ENCODE measurements at regions not wholly inside any gene's neighbourhood (a gene's known extent, or its start where the extent isn't known, plus 50 kb on each side); places are given as distances from the start of the nearest gene placed in this dataset.

GRCh38 chr16:85315866-85316265 is 203.6 kb upstream of the CIBAR2 start:
- no peak for DNase-seq

- peak; percentile 76 for DNase-seq
Measured at GRCh38 chr16:85316321-85316919, 204.1 kb upstream of the CIBAR2 start.

- DNase-seq = no peak
Measured at GRCh38 chr16:85316944-85317343, 204.7 kb upstream of the CIBAR2 start.

- no peak for DNase-seq
Measured at GRCh38 chr16:85317704-85318103, 205.4 kb upstream of the CIBAR2 start.

- no peak for DNase-seq
Measured at GRCh38 chr16:85319208-85319983, 207.1 kb upstream of the CIBAR2 start.

- DNase-seq = no peak
Measured at GRCh38 chr16:85319984-85320440, 207.7 kb upstream of the CIBAR2 start.

GRCh38 chr16:85320677-85321385 is 208.6 kb upstream of the CIBAR2 start:
- DNase-seq = no peak

GRCh38 chr16:85321509-85322271 is 209.4 kb upstream of the CIBAR2 start:
- peak; percentile 31 for DNase-seq

GRCh38 chr16:85323230-85323960 is 211.1 kb upstream of the CIBAR2 start:
- no peak for DNase-seq

GRCh38 chr16:85323961-85324253 is 211.6 kb upstream of the CIBAR2 start:
- DNase-seq = no peak

- no peak for DNase-seq
Measured at GRCh38 chr16:85324488-85324887, 212.2 kb upstream of the CIBAR2 start.

- no peak for DNase-seq
Measured at GRCh38 chr16:85326113-85326793, 214.0 kb upstream of the CIBAR2 start.

GRCh38 chr16:85326794-85327181 is 214.5 kb upstream of the CIBAR2 start:
- no peak for DNase-seq

- peak; percentile 94 for DNase-seq
Measured at GRCh38 chr16:85327731-85328675, 215.7 kb upstream of the CIBAR2 start.

- DNase-seq = no peak
Measured at GRCh38 chr16:85328676-85329058, 216.4 kb upstream of the CIBAR2 start.

GRCh38 chr16:85329059-85329812 is 217.0 kb upstream of the CIBAR2 start:
- peak; percentile 96 for DNase-seq

- peak; percentile 77 for DNase-seq
Measured at GRCh38 chr16:85330006-85330693, 217.9 kb upstream of the CIBAR2 start.

- peak; percentile 73 for DNase-seq
Measured at GRCh38 chr16:85330694-85331188, 218.5 kb upstream of the CIBAR2 start.

GRCh38 chr16:85331688-85332087 is 219.4 kb upstream of the CIBAR2 start:
- DNase-seq = no peak

Measured in NCI-H1092 treated with DMSO at 0.1 percent for 48 hours (cell line).